ENCODE measurements at regions not wholly inside any gene's neighbourhood (a gene's known extent, or its start where the extent isn't known, plus 50 kb on each side); places are given as distances from the start of the nearest gene placed in this dataset.

DNA sequence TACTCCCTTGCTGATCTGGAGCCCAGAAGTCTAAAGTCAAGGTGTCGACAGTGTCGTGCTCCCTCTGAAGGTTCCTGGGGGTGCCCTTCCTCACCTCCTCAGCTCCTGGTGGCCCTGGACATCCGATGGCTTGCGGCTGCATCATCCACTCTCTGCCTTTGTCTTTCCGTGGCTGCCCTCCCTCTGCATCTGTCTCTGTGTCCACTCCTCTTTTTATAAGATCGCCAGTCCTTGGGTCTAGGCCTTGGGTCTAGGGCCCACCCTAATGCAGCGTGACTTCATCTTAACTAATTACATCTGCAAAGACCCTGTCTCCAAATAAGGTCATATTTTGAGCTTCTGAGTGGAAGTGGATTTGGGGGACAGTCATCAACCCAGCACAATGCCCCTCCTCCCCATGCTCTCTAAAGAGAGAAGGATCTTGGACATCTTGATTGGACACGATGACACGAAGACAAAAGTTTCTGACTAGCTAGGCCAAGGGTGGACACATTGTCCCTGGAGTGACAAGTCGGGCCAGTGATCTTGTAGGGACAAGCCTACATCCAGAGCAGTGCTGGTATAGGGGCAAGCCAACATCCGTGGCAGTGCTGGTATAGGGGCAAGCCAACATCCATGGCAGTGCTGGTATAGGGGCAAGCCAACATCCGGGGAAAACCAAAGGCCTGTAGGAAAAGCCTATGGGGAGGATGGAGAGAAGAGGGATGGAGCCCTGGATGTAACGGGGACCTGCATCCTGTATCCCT lies 93.9 kb upstream of the DIO3 start:
- Histone ChIP-seq H3K27ac (ENCODE audit: low read depth, low read length, poor library complexity, severe bottlenecking) (no peak overlapping the region), H3K36me3 (ENCODE audit: insufficient read depth, low read length, poor library complexity, severe bottlenecking) (no peaks in the 10 kb centered on the region), H3K4me3 (ENCODE audit: low read depth, low read length, poor library complexity, severe bottlenecking) (no peak overlapping the region), H3K9me3 (ENCODE audit: low read depth, low read length, poor library complexity, severe bottlenecking) (no peaks in the 10 kb centered on the region), H3K27me3 (replicated peaks; ENCODE audit: insufficient read depth, low read depth, low read length, poor library complexity) (no peaks in the 10 kb centered on the region), H3K4me1 (ENCODE audit: insufficient read depth, low read length, poor library complexity, severe bottlenecking) (no peaks in the 10 kb centered on the region)
- BruUV-seq (replicated peaks) = no TSS peak
- intact Hi-C loops (cut with micrococcal nuclease; ENCODE audit: unreplicated experiment) = no loop called here
- TF ChIP-seq, protein P1, sequence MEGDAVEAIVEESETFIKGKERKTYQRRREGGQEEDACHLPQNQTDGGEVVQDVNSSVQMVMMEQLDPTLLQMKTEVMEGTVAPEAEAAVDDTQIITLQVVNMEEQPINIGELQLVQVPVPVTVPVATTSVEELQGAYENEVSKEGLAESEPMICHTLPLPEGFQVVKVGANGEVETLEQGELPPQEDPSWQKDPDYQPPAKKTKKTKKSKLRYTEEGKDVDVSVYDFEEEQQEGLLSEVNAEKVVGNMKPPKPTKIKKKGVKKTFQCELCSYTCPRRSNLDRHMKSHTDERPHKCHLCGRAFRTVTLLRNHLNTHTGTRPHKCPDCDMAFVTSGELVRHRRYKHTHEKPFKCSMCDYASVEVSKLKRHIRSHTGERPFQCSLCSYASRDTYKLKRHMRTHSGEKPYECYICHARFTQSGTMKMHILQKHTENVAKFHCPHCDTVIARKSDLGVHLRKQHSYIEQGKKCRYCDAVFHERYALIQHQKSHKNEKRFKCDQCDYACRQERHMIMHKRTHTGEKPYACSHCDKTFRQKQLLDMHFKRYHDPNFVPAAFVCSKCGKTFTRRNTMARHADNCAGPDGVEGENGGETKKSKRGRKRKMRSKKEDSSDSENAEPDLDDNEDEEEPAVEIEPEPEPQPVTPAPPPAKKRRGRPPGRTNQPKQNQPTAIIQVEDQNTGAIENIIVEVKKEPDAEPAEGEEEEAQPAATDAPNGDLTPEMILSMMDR (conservative IDR thresholded peaks at IDR 0.05; ENCODE audit: low read depth, low read length) = no peak
- TF ChIP-seq EZH2 (IDR thresholded peaks at IDR 0.05; ENCODE audit: borderline replicate concordance, low read depth, low read length, poor library complexity, severe bottlenecking) = no peak
- POLR2A ChIA-PET (ENCODE audit: low non-redundant PET) = no interaction called here
- DNase-seq (ENCODE audit: low spot score) = no peak
- CTCF ChIA-PET = no interaction called here

DNA sequence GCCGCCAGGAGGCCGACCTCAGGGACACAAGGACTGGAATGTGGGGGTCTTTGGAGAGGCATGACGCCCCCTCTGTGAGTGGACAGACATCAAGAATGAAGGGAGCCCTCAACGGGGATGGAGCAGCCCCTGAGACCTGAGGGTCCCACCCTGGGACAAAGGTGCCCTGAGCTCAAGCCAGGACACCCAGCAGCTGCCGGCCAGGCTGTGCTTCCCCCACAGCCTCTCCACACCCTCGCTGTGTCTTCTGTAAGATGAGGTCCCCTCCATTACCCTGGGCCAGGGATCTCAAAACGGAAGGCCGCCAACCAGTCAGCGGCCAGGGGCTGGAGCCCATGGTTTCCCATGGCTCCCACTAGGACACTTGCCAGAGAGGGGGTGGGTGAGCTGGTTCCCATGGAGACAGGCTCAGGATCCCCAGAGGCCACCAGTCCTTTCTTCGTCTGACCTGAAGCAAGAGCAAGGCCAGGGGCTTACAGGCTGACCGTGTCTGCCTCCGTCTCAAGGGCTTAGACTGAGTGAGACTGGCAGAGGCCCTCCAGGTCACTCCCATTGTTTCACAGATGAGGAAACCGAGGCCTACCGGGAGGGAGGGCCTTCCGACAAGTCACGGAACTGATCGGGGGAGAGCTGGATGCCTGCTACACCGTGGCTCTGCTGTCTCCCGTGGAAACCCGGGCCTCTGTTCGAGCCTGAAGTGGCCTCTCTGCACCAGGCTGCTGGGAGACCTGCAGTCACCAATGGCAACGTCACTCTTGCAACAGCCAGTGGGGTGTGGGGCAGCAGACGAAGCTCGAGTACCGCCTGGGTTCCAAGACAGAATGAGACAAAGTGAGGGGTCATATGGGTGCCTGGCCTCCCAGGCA lies 91.7 kb upstream of the DIO3 start:
- Histone ChIP-seq H3K27me3 (replicated peaks; ENCODE audit: insufficient read depth, low read depth, low read length, poor library complexity) (no peaks in the 10 kb centered on the region), H3K4me3 (ENCODE audit: low read depth, low read length, poor library complexity, severe bottlenecking) (no peak overlapping the region), H3K4me1 (ENCODE audit: insufficient read depth, low read length, poor library complexity, severe bottlenecking) (no peaks in the 10 kb centered on the region), H3K27ac (ENCODE audit: low read depth, low read length, poor library complexity, severe bottlenecking) (no peak overlapping the region), H3K36me3 (ENCODE audit: insufficient read depth, low read length, poor library complexity, severe bottlenecking) (no peaks in the 10 kb centered on the region), H3K9me3 (ENCODE audit: low read depth, low read length, poor library complexity, severe bottlenecking) (no peaks in the 10 kb centered on the region)
- intact Hi-C loops (cut with micrococcal nuclease; ENCODE audit: unreplicated experiment) = no loop called here
- BruUV-seq (replicated peaks) = no TSS peak
- no peak for DNase-seq (ENCODE audit: low spot score)
- TF ChIP-seq, protein P1 (conservative IDR thresholded peaks at IDR 0.05; ENCODE audit: low read depth, low read length) = no peak
- no peak for TF ChIP-seq EZH2 (IDR thresholded peaks at IDR 0.05; ENCODE audit: borderline replicate concordance, low read depth, low read length, poor library complexity, severe bottlenecking)
- POLR2A ChIA-PET (ENCODE audit: low non-redundant PET) = no interaction called here
- CTCF ChIA-PET = no interaction called here

DNA sequence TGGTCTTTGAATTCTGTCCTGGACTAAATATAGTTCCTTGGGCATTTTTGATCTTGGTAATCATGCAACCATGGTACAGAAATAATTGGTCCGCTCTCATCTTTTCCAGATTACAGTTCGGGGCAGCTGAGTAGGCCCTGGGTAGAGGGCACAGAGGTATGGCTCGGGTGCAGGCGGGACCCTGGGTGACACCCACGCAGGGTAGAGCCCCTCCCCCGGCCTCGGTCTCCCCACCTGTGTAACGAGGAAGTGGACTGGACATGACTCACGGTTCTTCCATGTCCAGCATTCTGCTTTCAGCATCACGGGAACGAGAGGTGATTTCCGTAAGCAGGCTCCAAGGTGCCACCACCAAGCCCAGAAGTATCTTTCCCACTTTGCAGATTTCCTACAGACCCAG lies 91.0 kb upstream of the DIO3 start:
- CTCF ChIA-PET = no interaction called here
- BruUV-seq (replicated peaks) = no TSS peak

More for the DNA sequence above, 91.0 kb upstream of the DIO3 start:
- no peaks in the 10 kb centered on the region for H3K27me3 ChIP-seq (replicated peaks; ENCODE audit: insufficient read depth, low read depth, low read length, poor library complexity)
- no peak overlapping the region for H3K4me3 ChIP-seq (ENCODE audit: low read depth, low read length, poor library complexity, severe bottlenecking)
- no peaks in the 10 kb centered on the region for H3K36me3 ChIP-seq (ENCODE audit: insufficient read depth, low read length, poor library complexity, severe bottlenecking)
- no peaks in the 10 kb centered on the region for H3K4me1 ChIP-seq (ENCODE audit: insufficient read depth, low read length, poor library complexity, severe bottlenecking)
- H3K9me3 ChIP-seq (ENCODE audit: low read depth, low read length, poor library complexity, severe bottlenecking) = no peaks in the 10 kb centered on the region
- POLR2A ChIA-PET (ENCODE audit: low non-redundant PET) = no interaction called here
- intact Hi-C loops (cut with micrococcal nuclease; ENCODE audit: unreplicated experiment) = no loop called here
- no peak overlapping the region for H3K27ac ChIP-seq (ENCODE audit: low read depth, low read length, poor library complexity, severe bottlenecking)
- TF ChIP-seq, protein P1 (conservative IDR thresholded peaks at IDR 0.05; ENCODE audit: low read depth, low read length) = no peak
- TF ChIP-seq EZH2 (IDR thresholded peaks at IDR 0.05; ENCODE audit: borderline replicate concordance, low read depth, low read length, poor library complexity, severe bottlenecking) = no peak
- no peak for DNase-seq (ENCODE audit: low spot score)

Data from A673 (cell line).